ENCODE measurements at regions not wholly inside any gene's neighbourhood (a gene's known extent, or its start where the extent isn't known, plus 50 kb on each side); places are given as distances from the start of the nearest gene placed in this dataset.
A peak's percentile ranks its signal among the peaks of the same experiment; 100 is the strongest.
"Not testable (repeated sequence)": the region's sequence is repeated elsewhere in the genome, so short reads cannot be mapped to it uniquely, and the experiment has no call there.

DNA sequence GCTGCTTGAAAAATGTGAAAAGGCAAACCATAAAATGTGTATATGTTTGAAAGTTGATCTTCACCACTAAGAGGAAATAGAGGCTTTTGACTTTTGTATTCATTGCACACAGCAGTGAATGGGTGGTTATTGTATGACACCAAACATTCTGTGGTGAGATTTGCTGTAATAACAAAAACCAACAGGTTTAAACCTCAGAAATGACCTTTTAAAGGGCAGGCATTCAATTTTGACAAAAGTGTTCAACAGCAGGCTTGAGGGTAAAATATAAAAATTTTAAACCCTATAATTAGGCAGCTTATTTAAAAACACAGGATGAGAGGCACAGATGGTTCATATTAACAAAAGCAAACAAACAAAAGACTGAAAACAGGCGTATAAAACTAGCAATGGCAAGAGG lies 128.1 kb upstream of the NUDT12 start:
- no peaks in the 10 kb centered on the region for H3K4me1 Mint-ChIP-seq (ENCODE audit: low read depth, unreplicated experiment)
- DNase-seq (ENCODE audit: low read depth) = no peak
- H3K36me3 Mint-ChIP-seq (ENCODE audit: low read depth, unreplicated experiment) = no peaks in the 10 kb centered on the region
- no peak overlapping the region for H3K4me3 ChIP-seq (ENCODE audit: insufficient read depth, low read depth, low read length)
- H3K9ac ChIP-seq (ENCODE audit: low read length) = no peak overlapping the region
- no peaks in the 10 kb centered on the region for H3K9me3 ChIP-seq (ENCODE audit: insufficient read depth, low read depth, low read length)
- no peaks in the 10 kb centered on the region for H3K79me2 ChIP-seq (ENCODE audit: insufficient read depth, low read length)
- H3K4me3 Mint-ChIP-seq (ENCODE audit: unreplicated experiment) = no peak overlapping the region
- no peaks in the 10 kb centered on the region for H3K4me1 ChIP-seq (ENCODE audit: insufficient read depth, low read length)
- H3K36me3 ChIP-seq (ENCODE audit: insufficient read depth, low read length) = no peaks in the 10 kb centered on the region
- no peak overlapping the region for H2AFZ ChIP-seq (ENCODE audit: low read depth, low read length)
- TF ChIP-seq, protein P1, sequence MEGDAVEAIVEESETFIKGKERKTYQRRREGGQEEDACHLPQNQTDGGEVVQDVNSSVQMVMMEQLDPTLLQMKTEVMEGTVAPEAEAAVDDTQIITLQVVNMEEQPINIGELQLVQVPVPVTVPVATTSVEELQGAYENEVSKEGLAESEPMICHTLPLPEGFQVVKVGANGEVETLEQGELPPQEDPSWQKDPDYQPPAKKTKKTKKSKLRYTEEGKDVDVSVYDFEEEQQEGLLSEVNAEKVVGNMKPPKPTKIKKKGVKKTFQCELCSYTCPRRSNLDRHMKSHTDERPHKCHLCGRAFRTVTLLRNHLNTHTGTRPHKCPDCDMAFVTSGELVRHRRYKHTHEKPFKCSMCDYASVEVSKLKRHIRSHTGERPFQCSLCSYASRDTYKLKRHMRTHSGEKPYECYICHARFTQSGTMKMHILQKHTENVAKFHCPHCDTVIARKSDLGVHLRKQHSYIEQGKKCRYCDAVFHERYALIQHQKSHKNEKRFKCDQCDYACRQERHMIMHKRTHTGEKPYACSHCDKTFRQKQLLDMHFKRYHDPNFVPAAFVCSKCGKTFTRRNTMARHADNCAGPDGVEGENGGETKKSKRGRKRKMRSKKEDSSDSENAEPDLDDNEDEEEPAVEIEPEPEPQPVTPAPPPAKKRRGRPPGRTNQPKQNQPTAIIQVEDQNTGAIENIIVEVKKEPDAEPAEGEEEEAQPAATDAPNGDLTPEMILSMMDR (IDR thresholded peaks at IDR 0.05; ENCODE audit: insufficient read depth, low read depth, low read length) = no peak
- TF ChIP-seq EZH2 (IDR thresholded peaks at IDR 0.05; ENCODE audit: insufficient read depth, low read length) = no peak
- FAIRE-seq = no peak
- peaks cover 3% of the 10 kb centered on the region for H3K9me3 Mint-ChIP-seq (ENCODE audit: unreplicated experiment)
- no peaks in the 10 kb centered on the region for H4K20me1 ChIP-seq (ENCODE audit: insufficient read depth, low read length)
- H3K27ac Mint-ChIP-seq (ENCODE audit: unreplicated experiment) = no peak overlapping the region
- H3K27ac ChIP-seq (ENCODE audit: low read depth, low read length) = no peak overlapping the region
- no peak overlapping the region for H3K4me2 ChIP-seq (ENCODE audit: low read length)
- no peaks in the 10 kb centered on the region for H3K27me3 ChIP-seq (ENCODE audit: insufficient read depth, low read length)
- no peaks in the 10 kb centered on the region for H3K27me3 Mint-ChIP-seq (ENCODE audit: low read depth, unreplicated experiment)

DNA sequence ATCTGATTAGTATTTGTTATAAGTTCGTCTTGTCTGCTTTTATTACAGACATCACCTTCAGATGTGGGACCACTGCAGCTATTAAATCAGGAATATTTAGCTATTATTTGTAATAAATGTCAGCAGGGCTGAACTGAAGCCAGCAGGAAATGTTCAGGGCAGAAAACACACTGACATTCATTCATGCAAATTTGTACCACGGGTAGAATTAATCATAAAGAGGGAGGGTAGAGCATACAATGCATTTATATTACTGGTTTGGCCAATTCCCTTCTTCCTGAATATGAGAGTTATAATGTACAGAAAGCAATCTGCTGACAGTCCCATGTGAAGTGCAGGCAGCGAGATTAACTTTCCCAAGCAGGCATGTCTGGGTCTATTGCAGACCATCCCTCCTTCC lies 117.3 kb upstream of the NUDT12 start:
- DNase-seq (ENCODE audit: low read depth) (no peak), FAIRE-seq (no peak)
- H3K9me3 Mint-ChIP-seq (ENCODE audit: unreplicated experiment) = no peaks in the 10 kb centered on the region
- H3K79me2 ChIP-seq (ENCODE audit: insufficient read depth, low read length) = no peaks in the 10 kb centered on the region
- no peak overlapping the region for H3K4me2 ChIP-seq (ENCODE audit: low read length)
- no peak overlapping the region for H3K4me3 Mint-ChIP-seq (ENCODE audit: unreplicated experiment)
- H3K27me3 ChIP-seq (ENCODE audit: insufficient read depth, low read length) = no peaks in the 10 kb centered on the region
- no peak overlapping the region for H3K27ac ChIP-seq (ENCODE audit: low read depth, low read length)
- H2AFZ ChIP-seq (ENCODE audit: low read depth, low read length) = no peak overlapping the region
- no peaks in the 10 kb centered on the region for H4K20me1 ChIP-seq (ENCODE audit: insufficient read depth, low read length)
- H3K9ac ChIP-seq (ENCODE audit: low read length) = no peak overlapping the region
- H3K36me3 ChIP-seq (ENCODE audit: insufficient read depth, low read length) = no peaks in the 10 kb centered on the region
- no peak overlapping the region for H3K27ac Mint-ChIP-seq (ENCODE audit: unreplicated experiment)
- H3K9me3 ChIP-seq (ENCODE audit: insufficient read depth, low read depth, low read length) = no peaks in the 10 kb centered on the region
- H3K36me3 Mint-ChIP-seq (ENCODE audit: low read depth, unreplicated experiment) = no peaks in the 10 kb centered on the region
- no peaks in the 10 kb centered on the region for H3K27me3 Mint-ChIP-seq (ENCODE audit: low read depth, unreplicated experiment)
- no peak overlapping the region for H3K4me3 ChIP-seq (ENCODE audit: insufficient read depth, low read depth, low read length)
- peaks cover 7% of the 10 kb centered on the region for H3K4me1 Mint-ChIP-seq (ENCODE audit: low read depth, unreplicated experiment)
- H3K4me1 ChIP-seq (ENCODE audit: insufficient read depth, low read length) = peaks cover under 1% of the 10 kb centered on the region
- no peak for TF ChIP-seq EZH2 (IDR thresholded peaks at IDR 0.05; ENCODE audit: insufficient read depth, low read length)
- TF ChIP-seq, protein P1 (IDR thresholded peaks at IDR 0.05; ENCODE audit: insufficient read depth, low read depth, low read length) = no peak

DNA sequence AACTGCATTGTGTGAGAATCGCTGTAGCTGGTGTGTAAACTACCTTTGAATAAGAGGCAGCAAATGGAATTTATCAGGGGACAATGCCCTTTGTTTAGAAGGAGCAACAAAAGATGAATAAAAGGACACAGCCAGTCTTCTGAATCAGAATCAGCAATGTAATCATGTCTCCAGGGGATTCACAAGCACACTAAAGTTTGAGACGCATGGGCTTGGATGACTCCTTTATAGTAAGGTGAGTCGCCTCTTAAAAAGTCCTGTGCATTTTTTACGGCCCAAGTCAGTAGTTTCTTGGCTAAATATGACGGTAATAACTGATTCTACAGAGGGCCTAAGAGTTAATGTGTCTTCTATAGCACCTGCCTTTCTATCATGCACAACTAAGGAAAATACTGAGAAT lies 113.6 kb upstream of the NUDT12 start:
- not testable (repeated sequence) for H3K27ac Mint-ChIP-seq (ENCODE audit: unreplicated experiment); H4K20me1 ChIP-seq (ENCODE audit: insufficient read depth, low read length); H3K36me3 Mint-ChIP-seq (ENCODE audit: low read depth, unreplicated experiment); H3K27me3 ChIP-seq (ENCODE audit: insufficient read depth, low read length); H3K79me2 ChIP-seq (ENCODE audit: insufficient read depth, low read length); H3K27me3 Mint-ChIP-seq (ENCODE audit: low read depth, unreplicated experiment); H3K4me2 ChIP-seq (ENCODE audit: low read length); H3K4me1 ChIP-seq (ENCODE audit: insufficient read depth, low read length); H3K4me3 ChIP-seq (ENCODE audit: insufficient read depth, low read depth, low read length); H3K4me3 Mint-ChIP-seq (ENCODE audit: unreplicated experiment); H3K27ac ChIP-seq (ENCODE audit: low read depth, low read length); H3K4me1 Mint-ChIP-seq (ENCODE audit: low read depth, unreplicated experiment); H2AFZ ChIP-seq (ENCODE audit: low read depth, low read length); H3K9me3 Mint-ChIP-seq (ENCODE audit: unreplicated experiment); H3K36me3 ChIP-seq (ENCODE audit: insufficient read depth, low read length); H3K9me3 ChIP-seq (ENCODE audit: insufficient read depth, low read depth, low read length); H3K9ac ChIP-seq (ENCODE audit: low read length)
- peak; percentile 65 for FAIRE-seq
- peak; percentile 71 for DNase-seq (ENCODE audit: low read depth)

Measured in astrocyte (in vitro differentiated cells and primary cell).